H1 (cell line): ENCODE measurements at regions not wholly inside any gene's neighbourhood (a gene's known extent, or its start where the extent isn't known, plus 50 kb on each side); places are given as distances from the start of the nearest gene placed in this dataset.

ENCODE experiments used
- ATF3 ChIP-seq: IDR thresholded peaks from 2 replicates; pipeline ENCODE4 v1.6.1; 2011; ENCODE audit warnings: low read depth, mild to moderate bottlenecking, low read length; ENCODE audit not compliant: insufficient read depth
- BCL11A ChIP-seq, 2 experiments: IDR thresholded peaks; one replicate each; pipeline ENCODE4 v1.6.1; 2011; ENCODE audit warnings: low read depth in 2 of 2, low read length in 2 of 2, mild to moderate bottlenecking in 2 of 2
- CHD7 ChIP-seq: fragments of 300-600 bp; sonication (generic); IDR thresholded peaks from 2 replicates; pipeline ENCODE4 v1.7.1; 2012; ENCODE audit warnings: low read length, moderate library complexity, mild to moderate bottlenecking, inconsistent platforms; ENCODE audit not compliant: insufficient replicate concordance
- CTBP2 ChIP-seq: IDR thresholded peaks from 2 replicates; pipeline ENCODE4 v1.7.0; 2011; ENCODE audit warnings: borderline replicate concordance, mild to moderate bottlenecking, moderate library complexity, mixed read lengths, low read length; ENCODE audit not compliant: insufficient read depth, insufficient read length
- EZH2 ChIP-seq: fragments of 200-600 bp; sonication (generic); IDR thresholded peaks from 2 replicates; pipeline ENCODE4 v1.7.1; 2012; ENCODE audit warnings: low read depth, mild to moderate bottlenecking, moderate library complexity, low read length, inconsistent platforms; ENCODE audit not compliant: severe bottlenecking
- JUN ChIP-seq: IDR thresholded peaks from 2 replicates; pipeline ENCODE4 v1.6.1; 2011; ENCODE audit warnings: low read depth, mild to moderate bottlenecking, improper control_type of control experiment, low read length
- PHF8 ChIP-seq: fragments of 200-600 bp; sonication (generic); conservative IDR thresholded peaks from 2 replicates; pipeline ENCODE4 v1.7.1; 2012; ENCODE audit warnings: low read depth, mild to moderate bottlenecking, inconsistent platforms, low read length, moderate library complexity
- SAP30 ChIP-seq: fragments of 300-600 bp; sonication (generic); IDR thresholded peaks from 2 replicates; pipeline ENCODE4 v1.7.1; 2012; ENCODE audit warnings: low read length, moderate library complexity, mild to moderate bottlenecking, inconsistent platforms; ENCODE audit not compliant: insufficient read depth, insufficient replicate concordance
- SIN3A ChIP-seq, 2 experiments: IDR thresholded peaks in 1 of 2; conservative IDR thresholded peaks in 1 of 2; 2 replicates each; pipeline ENCODE4 v1.6.1; 2011 to 2012; ENCODE audit warnings: low read length in 2 of 2, improper control_type of control experiment in 1 of 2, low read depth in 1 of 2, mild to moderate bottlenecking in 1 of 2
- SP1 ChIP-seq: IDR thresholded peaks from 2 replicates; pipeline ENCODE4 v1.6.1; 2011; ENCODE audit warnings: low read depth, low read length
- TBP ChIP-seq: IDR thresholded peaks from 2 replicates; pipeline ENCODE4 v1.6.1; 2011; ENCODE audit warnings: low read depth, low read length, improper control_type of control experiment

- TF ChIP-seq CHD7 (no peak), TBP (no peak), CTBP2 (no peak), ATF3 (no peak), SIN3A (conservative IDR thresholded peaks at IDR 0.05 in 1 of 2, IDR thresholded peaks at IDR 0.05 in 1 of 2; ENCODE audit: low read depth in 1 of 2, low read length in 2 of 2) (no peak), BCL11A (IDR thresholded peaks at IDR 0.05; ENCODE audit: low read depth in 2 of 2, low read length in 2 of 2) (no peak), JUN (no peak), SP1 (no peak), PHF8 (no peak), EZH2 (no peak), SAP30 (no peak)
Measured at GRCh38 chr2:145277922-145278321, 758.0 kb upstream of the ZEB2 start (continued).
